IMR-90 (cell line): ENCODE measurements at regions not wholly inside any gene's neighbourhood (a gene's known extent, or its start where the extent isn't known, plus 50 kb on each side); places are given as distances from the start of the nearest gene placed in this dataset.

Experiments used
- ATAC-seq: fragments of 200-7000 bp; cut with Tn5 transposase; 2 replicates; pipeline ENCODE4 v1.9.1; 2020; ENCODE audit warnings: low read depth, mild to moderate bottlenecking, moderate library complexity
- BruUV-seq: library from RNA; stranded (reverse); fragments of 400-500 nt; replicated peaks from 2 replicates; lab custom pipeline; 2021; lab: Mats Ljungman, UMichigan
- CTCF ChIA-PET: fragments of 300-600 bp; formaldehyde crosslinking; extraction: SDS; loops from one replicate; lab custom pipeline; 2021; ENCODE audit warnings: antibody characterized with exemption; lab: Yijun Ruan, JAX
- POLR2A ChIA-PET: fragments of 300-600 bp; sonication (Branson Sonifier 250); formaldehyde crosslinking; loops from one replicate; lab custom pipeline; 2022; ENCODE audit warnings: antibody characterized with exemption; ENCODE audit not compliant: unreplicated experiment; lab: Charles Lee
- DNase-seq: peaks from one replicate; pipeline ENCODE4 v3.0.0; 2013
- H2AFZ ChIP-seq: replicated peaks from 2 replicates; pipeline ENCODE3; 2013; ENCODE audit warnings: low read length, mild to moderate bottlenecking; ENCODE audit not compliant: poor library complexity
- H2AK5ac ChIP-seq: 2 replicates; pipeline ENCODE4 v1.6.1; 2013; ENCODE audit warnings: low read depth, low read length, inconsistent platforms
- H2AK9ac ChIP-seq: replicated peaks from 2 replicates; pipeline ENCODE3; 2013; ENCODE audit warnings: mild to moderate bottlenecking, low read depth, low read length, moderate library complexity; ENCODE audit not compliant: poor library complexity
- H2BK120ac ChIP-seq: 2 replicates; pipeline ENCODE4 v1.6.1; 2013; ENCODE audit warnings: low read depth, low read length, inconsistent platforms
- H2BK15ac ChIP-seq: 3 replicates; pipeline ENCODE4 v1.6.1; 2013; ENCODE audit warnings: low read depth, low read length, inconsistent platforms
- H2BK20ac ChIP-seq: 2 replicates; pipeline ENCODE4 v1.6.1; 2013; ENCODE audit warnings: low read depth, mild to moderate bottlenecking, inconsistent platforms, low read length, moderate library complexity
- H2BK5ac ChIP-seq: 2 replicates; pipeline ENCODE4 v1.6.1; 2013; ENCODE audit warnings: mild to moderate bottlenecking, low read depth, low read length, inconsistent platforms; ENCODE audit not compliant: poor library complexity, severe bottlenecking
- H3K14ac ChIP-seq: replicated peaks from 2 replicates; pipeline ENCODE4 v1.6.1; 2013; ENCODE audit warnings: low read depth, low read length, inconsistent platforms
- H3K18ac ChIP-seq: 2 replicates; pipeline ENCODE4 v1.6.1; 2013; ENCODE audit warnings: low read depth, low read length, control low read depth
- H3K23ac ChIP-seq: 2 replicates; pipeline ENCODE4 v1.6.1; 2013; ENCODE audit warnings: low read depth, low read length, inconsistent platforms
- H3K27ac ChIP-seq: 2 replicates; pipeline ENCODE4 v1.5.1; 2013; ENCODE audit warnings: mild to moderate bottlenecking, control low read depth, low read length; ENCODE audit not compliant: insufficient read depth
- H3K27me3 ChIP-seq: 2 replicates; pipeline ENCODE4 v1.6.1; 2013; ENCODE audit warnings: low read length; ENCODE audit not compliant: control insufficient read depth, insufficient read depth
- H3K36me3 ChIP-seq: 2 replicates; pipeline ENCODE4 v1.6.1; 2013; ENCODE audit warnings: low read length, mixed read lengths; ENCODE audit not compliant: control insufficient read depth, insufficient read depth
- H3K4ac ChIP-seq: 2 replicates; pipeline ENCODE4 v1.6.1; 2013; ENCODE audit warnings: low read depth, low read length, inconsistent platforms
- H3K4me1 ChIP-seq: 2 replicates; pipeline ENCODE4 v1.6.1; 2013; ENCODE audit warnings: low read length, mixed read lengths; ENCODE audit not compliant: control insufficient read depth, insufficient read depth
- H3K4me2 ChIP-seq: 2 replicates; pipeline ENCODE4 v1.6.1; 2013; ENCODE audit warnings: low read depth, mild to moderate bottlenecking, control low read depth, low read length, moderate library complexity
- H3K4me3 ChIP-seq: 2 replicates; pipeline ENCODE4 v1.5.1; 2013; ENCODE audit warnings: low read depth, mild to moderate bottlenecking, control low read depth, low read length, moderate library complexity; ENCODE audit not compliant: insufficient read depth
- H3K56ac ChIP-seq: 2 replicates; pipeline ENCODE4 v1.6.1; 2013; ENCODE audit warnings: low read length, inconsistent platforms; ENCODE audit not compliant: insufficient read depth; ENCODE audit errors: extremely low read depth
- H3K79me1 ChIP-seq, 2 experiments: 2 replicates each; pipeline ENCODE4 v1.6.1; 2013; ENCODE audit warnings: low read length in 2 of 2, inconsistent platforms in 1 of 2, low read depth in 1 of 2
- H3K9ac ChIP-seq: 2 replicates; pipeline ENCODE4 v1.6.1; 2013; ENCODE audit warnings: low read depth, low read length, control low read depth
- H3K9me1 ChIP-seq: 2 replicates; pipeline ENCODE4 v1.6.1; 2013; ENCODE audit warnings: low read length, inconsistent platforms; ENCODE audit not compliant: insufficient read depth
- H3K9me3 ChIP-seq: 2 replicates; pipeline ENCODE4 v1.6.1; 2013; ENCODE audit warnings: low read length; ENCODE audit not compliant: control insufficient read depth, insufficient read depth
- H4K20me1 ChIP-seq: 2 replicates; pipeline ENCODE4 v1.6.1; 2013; ENCODE audit warnings: low read length, inconsistent platforms; ENCODE audit not compliant: insufficient read depth
- H4K5ac ChIP-seq: 2 replicates; pipeline ENCODE4 v1.6.1; 2013; ENCODE audit warnings: mild to moderate bottlenecking, low read depth, low read length, control low read depth
- H4K8ac ChIP-seq, 2 experiments: 2 replicates each; pipeline ENCODE4 v1.6.1; 2013; ENCODE audit warnings: low read depth in 2 of 2, low read length in 2 of 2, control low read depth in 1 of 2, inconsistent platforms in 1 of 2
- H4K91ac ChIP-seq: 2 replicates; pipeline ENCODE4 v1.6.1; 2013; ENCODE audit warnings: low read depth, low read length, inconsistent platforms; ENCODE audit not compliant: insufficient read depth
- CEBPB ChIP-seq: IDR thresholded peaks from 2 replicates; pipeline ENCODE4 v1.6.1; 2012; ENCODE audit warnings: low read depth, low read length, improper control_type of control experiment
- MAZ ChIP-seq: IDR thresholded peaks from 2 replicates; pipeline ENCODE4 v1.6.1; 2012; ENCODE audit warnings: low read depth, mild to moderate bottlenecking, low read length, improper control_type of control experiment, moderate library complexity, borderline replicate concordance
- MXI1 ChIP-seq: IDR thresholded peaks from 2 replicates; pipeline ENCODE4 v1.6.1; 2012; ENCODE audit warnings: low read depth, mild to moderate bottlenecking, low read length, moderate library complexity, borderline replicate concordance
- WGBS, 2 experiments: methylation state at CpG; one replicate each; pipeline versions ENCODE4 v1.1.5 to v1.1.7; 2013; ENCODE audit warnings: missing lambda C conversion rate in 2 of 2; ENCODE audit not compliant: insufficient read length in 1 of 2; ENCODE audit errors: extremely low coverage in 2 of 2; 5-methylcytosine and 5-hydroxymethylcytosine counted together
- dilution Hi-C: fragments of 300-500 bp; cut with HindIII; formaldehyde crosslinking; loops from one replicate; pipeline ENCODE4 v1.14.3; 2018; ENCODE audit warnings: low sequenced_read_pairs; ENCODE audit not compliant: unreplicated experiment
- in situ Hi-C: fragments of 300-500 bp; cut with MboI; formaldehyde crosslinking; loops from 3 replicates; pipeline ENCODE4 v1.14.3; 2019; ENCODE audit warnings: low sequenced_read_pairs, inconsistent platforms, mixed read lengths
- intact Hi-C: fragments of 100-400 bp; cut with micrococcal nuclease; formaldehyde crosslinking; loops from 2 replicates; pipeline ENCODE4 v1.10.0; 2022

DNA sequence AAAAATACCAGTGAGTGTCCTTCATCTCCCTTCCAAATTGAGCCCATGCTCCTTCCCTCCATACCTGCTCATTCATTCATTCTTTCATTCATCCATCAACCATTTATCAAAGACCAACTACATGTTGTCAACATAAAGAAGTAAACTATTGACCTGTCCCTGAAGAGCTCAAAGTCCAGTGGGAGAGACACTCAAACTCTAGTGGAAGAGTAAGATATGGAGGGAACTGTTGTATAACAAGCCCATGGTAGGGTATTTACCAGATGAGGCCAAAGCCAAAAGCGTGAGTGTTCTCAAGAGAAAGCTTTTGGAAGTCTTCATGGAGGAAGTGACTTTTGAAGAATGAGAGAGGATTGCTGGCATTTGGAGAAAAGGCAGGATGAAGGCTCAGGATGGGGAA is 163.4 kb upstream of the SPACA1 start:
- peaks cover 4% of the 10 kb centered on the region for H3K27me3 ChIP-seq
- H3K36me3 ChIP-seq: no peaks in the 10 kb centered on the region
- H3K14ac ChIP-seq: no peak overlapping the region
- H2AK9ac ChIP-seq: no peak overlapping the region
- no peak overlapping the region for H3K9ac ChIP-seq
- no peak overlapping the region for H3K23ac ChIP-seq
- no peak overlapping the region for H3K4me2 ChIP-seq
- no peak for TF ChIP-seq CEBPB
- TF ChIP-seq MXI1: no peak
- TF ChIP-seq MAZ: no peak
- no peaks in the 10 kb centered on the region for H3K9me1 ChIP-seq
- no peak overlapping the region for H3K18ac ChIP-seq
- in situ Hi-C loops: no loop called here
- no peak overlapping the region for H3K4me3 ChIP-seq
- POLR2A ChIA-PET: no interaction called here
- no peak overlapping the region for H3K27ac ChIP-seq
- H3K56ac ChIP-seq: no peak overlapping the region
- H2BK5ac ChIP-seq: no peak overlapping the region
- 33% methylated on average over 1 of the region's 1 CpG; no CpG with 5 or more reads in 1 of the 2 experiments for WGBS, 2 experiments
- no peaks in the 10 kb centered on the region for H4K20me1 ChIP-seq
- no peak overlapping the region for H2BK15ac ChIP-seq
- H2BK20ac ChIP-seq: no peak overlapping the region
- H4K91ac ChIP-seq: no peak overlapping the region
- dilution Hi-C loops: no loop called here
- H3K9me3 ChIP-seq: no peaks in the 10 kb centered on the region
- ATAC-seq (no peak), DNase-seq (no peak)
- H4K8ac ChIP-seq: no peak overlapping the region
- H3K79me1 ChIP-seq: no peaks in the 10 kb centered on the region
- no TSS peak for BruUV-seq
- H4K5ac ChIP-seq: no peak overlapping the region
- H3K4ac ChIP-seq: no peak overlapping the region
- no peaks in the 10 kb centered on the region; the same call in 1 of the 2 replicates for H3K4me1 ChIP-seq
- no peak overlapping the region for H2AK5ac ChIP-seq
- intact Hi-C loops: no loop called here
- CTCF ChIA-PET: no interaction called here
- H2BK120ac ChIP-seq: no peak overlapping the region
- H2AFZ ChIP-seq: no peak overlapping the region
